SK-N-SH treated with all-trans-retinoic acid at 6 μM for 48 hours (cell line): ENCODE measurements at regions not wholly inside any gene's neighbourhood (a gene's known extent, or its start where the extent isn't known, plus 50 kb on each side); places are given as distances from the start of the nearest gene placed in this dataset.

Source experiments
- ARNTL ChIP-seq: fragments of 450-650 bp; formaldehyde crosslinking; IDR thresholded peaks from 2 replicates; pipeline ENCODE4 v1.5.0; 2020; ENCODE audit warnings: low read depth, mild to moderate bottlenecking, moderate library complexity, borderline replicate concordance
- CREB5 ChIP-seq: fragments of 250-450 bp; sonication (Bioruptor Pico); IDR thresholded peaks from 2 replicates; pipeline ENCODE4 v1.5.1; 2020; ENCODE audit warnings: low read depth, mild to moderate bottlenecking, moderate library complexity
- CSRNP3 ChIP-seq: fragments of 250-450 bp; sonication (Bioruptor Pico); IDR thresholded peaks from 2 replicates; pipeline ENCODE4 v1.5.1; 2021; ENCODE audit warnings: mild to moderate bottlenecking, moderate library complexity
- GLIS3 ChIP-seq: fragments of 250-450 bp; sonication (Bioruptor Pico); IDR thresholded peaks from 2 replicates; pipeline ENCODE4 v1.5.0; 2020; ENCODE audit warnings: mild to moderate bottlenecking, moderate library complexity
- ISL1 ChIP-seq: fragments of 250-450 bp; sonication (Bioruptor Pico); IDR thresholded peaks from 2 replicates; pipeline ENCODE4 v2.1.2; 2022; ENCODE audit warnings: mild to moderate bottlenecking, moderate library complexity
- OSR1 ChIP-seq: fragments of 250-450 bp; sonication (Bioruptor Pico); IDR thresholded peaks from 2 replicates; pipeline ENCODE4 v1.8.0; 2022; ENCODE audit warnings: moderate library complexity, mild to moderate bottlenecking, inconsistent platforms
- SNAI2 ChIP-seq: fragments of 250-450 bp; sonication (Bioruptor Pico); IDR thresholded peaks from 2 replicates; pipeline ENCODE4 v1.5.0; 2020; ENCODE audit warnings: mild to moderate bottlenecking, moderate library complexity
- ZFP3 ChIP-seq: fragments of 250-450 bp; sonication (Bioruptor Pico); IDR thresholded peaks from 2 replicates; pipeline ENCODE4 v1.5.0; 2020; ENCODE audit warnings: mild to moderate bottlenecking, moderate library complexity
- TF ChIP-seq, protein P1 (sequence below): fragments of 250-450 bp; sonication (Bioruptor Pico); IDR thresholded peaks from 2 replicates; pipeline ENCODE4 v1.8.0; 2020; ENCODE audit warnings: mild to moderate bottlenecking, moderate library complexity, borderline replicate concordance
- TF ChIP-seq, protein P2 (sequence below): fragments of 250-450 bp; sonication (Bioruptor Pico); IDR thresholded peaks from 2 replicates; pipeline ENCODE4 v1.5.0; 2020; ENCODE audit warnings: mild to moderate bottlenecking, moderate library complexity

- TF ChIP-seq, protein P1, sequence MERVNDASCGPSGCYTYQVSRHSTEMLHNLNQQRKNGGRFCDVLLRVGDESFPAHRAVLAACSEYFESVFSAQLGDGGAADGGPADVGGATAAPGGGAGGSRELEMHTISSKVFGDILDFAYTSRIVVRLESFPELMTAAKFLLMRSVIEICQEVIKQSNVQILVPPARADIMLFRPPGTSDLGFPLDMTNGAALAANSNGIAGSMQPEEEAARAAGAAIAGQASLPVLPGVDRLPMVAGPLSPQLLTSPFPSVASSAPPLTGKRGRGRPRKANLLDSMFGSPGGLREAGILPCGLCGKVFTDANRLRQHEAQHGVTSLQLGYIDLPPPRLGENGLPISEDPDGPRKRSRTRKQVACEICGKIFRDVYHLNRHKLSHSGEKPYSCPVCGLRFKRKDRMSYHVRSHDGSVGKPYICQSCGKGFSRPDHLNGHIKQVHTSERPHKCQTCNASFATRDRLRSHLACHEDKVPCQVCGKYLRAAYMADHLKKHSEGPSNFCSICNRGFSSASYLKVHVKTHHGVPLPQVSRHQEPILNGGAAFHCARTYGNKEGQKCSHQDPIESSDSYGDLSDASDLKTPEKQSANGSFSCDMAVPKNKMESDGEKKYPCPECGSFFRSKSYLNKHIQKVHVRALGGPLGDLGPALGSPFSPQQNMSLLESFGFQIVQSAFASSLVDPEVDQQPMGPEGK (CRISPR knock-in tag), result no peak
- no peak for TF ChIP-seq ARNTL (CRISPR knock-in tag)
- TF ChIP-seq GLIS3 (CRISPR knock-in tag), result no peak
- no peak for TF ChIP-seq CSRNP3
- no peak for TF ChIP-seq SNAI2 (CRISPR knock-in tag)
- TF ChIP-seq CREB5, result no peak
- no peak for TF ChIP-seq ISL1 (CRISPR knock-in tag)
- no peak for TF ChIP-seq ZFP3 (CRISPR knock-in tag)
- TF ChIP-seq OSR1, result no peak
- TF ChIP-seq, protein P2, sequence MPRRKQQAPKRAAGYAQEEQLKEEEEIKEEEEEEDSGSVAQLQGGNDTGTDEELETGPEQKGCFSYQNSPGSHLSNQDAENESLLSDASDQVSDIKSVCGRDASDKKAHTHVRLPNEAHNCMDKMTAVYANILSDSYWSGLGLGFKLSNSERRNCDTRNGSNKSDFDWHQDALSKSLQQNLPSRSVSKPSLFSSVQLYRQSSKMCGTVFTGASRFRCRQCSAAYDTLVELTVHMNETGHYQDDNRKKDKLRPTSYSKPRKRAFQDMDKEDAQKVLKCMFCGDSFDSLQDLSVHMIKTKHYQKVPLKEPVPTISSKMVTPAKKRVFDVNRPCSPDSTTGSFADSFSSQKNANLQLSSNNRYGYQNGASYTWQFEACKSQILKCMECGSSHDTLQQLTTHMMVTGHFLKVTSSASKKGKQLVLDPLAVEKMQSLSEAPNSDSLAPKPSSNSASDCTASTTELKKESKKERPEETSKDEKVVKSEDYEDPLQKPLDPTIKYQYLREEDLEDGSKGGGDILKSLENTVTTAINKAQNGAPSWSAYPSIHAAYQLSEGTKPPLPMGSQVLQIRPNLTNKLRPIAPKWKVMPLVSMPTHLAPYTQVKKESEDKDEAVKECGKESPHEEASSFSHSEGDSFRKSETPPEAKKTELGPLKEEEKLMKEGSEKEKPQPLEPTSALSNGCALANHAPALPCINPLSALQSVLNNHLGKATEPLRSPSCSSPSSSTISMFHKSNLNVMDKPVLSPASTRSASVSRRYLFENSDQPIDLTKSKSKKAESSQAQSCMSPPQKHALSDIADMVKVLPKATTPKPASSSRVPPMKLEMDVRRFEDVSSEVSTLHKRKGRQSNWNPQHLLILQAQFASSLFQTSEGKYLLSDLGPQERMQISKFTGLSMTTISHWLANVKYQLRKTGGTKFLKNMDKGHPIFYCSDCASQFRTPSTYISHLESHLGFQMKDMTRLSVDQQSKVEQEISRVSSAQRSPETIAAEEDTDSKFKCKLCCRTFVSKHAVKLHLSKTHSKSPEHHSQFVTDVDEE (CRISPR knock-in tag), result no peak
Measured at GRCh38 chr21:22880573-22880972, 1882.4 kb downstream of the NCAM2 start.
